ENCODE measurements at regions not wholly inside any gene's neighbourhood (a gene's known extent, or its start where the extent isn't known, plus 50 kb on each side); places are given as distances from the start of the nearest gene placed in this dataset.

GRCh38 chr16:27720731-27721530 is 171.0 kb downstream of the KATNIP start:
- Histone ChIP-seq H3K9me3 (ENCODE audit: severe bottlenecking) (no peaks in the 10 kb centered on the region), H3K4me3 (ENCODE audit: severe bottlenecking) (no peak overlapping the region), H3K27ac (ENCODE audit: poor library complexity, severe bottlenecking) (no peak overlapping the region), H3K36me3 (ENCODE audit: low read depth) (no peaks in the 10 kb centered on the region), H3K4me1 (ENCODE audit: insufficient read depth, poor library complexity, severe bottlenecking) (no peaks in the 10 kb centered on the region), H3K27me3 (ENCODE audit: insufficient read depth, poor library complexity, severe bottlenecking) (no peaks in the 10 kb centered on the region)
- DNase-seq (ENCODE audit: low spot score): no peak
- no peak for TF ChIP-seq CTCF (IDR thresholded peaks at IDR 0.05; ENCODE audit: poor library complexity, severe bottlenecking)
- no peak for ATAC-seq (ENCODE audit: low read depth)

- DNase-seq (ENCODE audit: low spot score) (no peak), ATAC-seq (ENCODE audit: low read depth) (no peak)
- no peak for TF ChIP-seq CTCF (IDR thresholded peaks at IDR 0.05; ENCODE audit: poor library complexity, severe bottlenecking)
- no peak overlapping the region for H3K4me3 ChIP-seq (ENCODE audit: severe bottlenecking)
- H3K4me1 ChIP-seq (ENCODE audit: insufficient read depth, poor library complexity, severe bottlenecking): no peaks in the 10 kb centered on the region
- H3K27ac ChIP-seq (ENCODE audit: poor library complexity, severe bottlenecking): no peak overlapping the region
- H3K27me3 ChIP-seq (ENCODE audit: insufficient read depth, poor library complexity, severe bottlenecking): no peaks in the 10 kb centered on the region
- H3K9me3 ChIP-seq (ENCODE audit: severe bottlenecking): no peaks in the 10 kb centered on the region
- no peaks in the 10 kb centered on the region for H3K36me3 ChIP-seq (ENCODE audit: low read depth)
Observed at GRCh38 chr16:27721531-27722181, 171.7 kb downstream of the KATNIP start.

- ATAC-seq (ENCODE audit: low read depth) (no peak), DNase-seq (ENCODE audit: low spot score) (no peak)
- no peak overlapping the region for H3K4me3 ChIP-seq (ENCODE audit: severe bottlenecking)
- no peaks in the 10 kb centered on the region for H3K27me3 ChIP-seq (ENCODE audit: insufficient read depth, poor library complexity, severe bottlenecking)
- H3K9me3 ChIP-seq (ENCODE audit: severe bottlenecking): no peaks in the 10 kb centered on the region
- TF ChIP-seq CTCF (IDR thresholded peaks at IDR 0.05; ENCODE audit: poor library complexity, severe bottlenecking): no peak
- H3K36me3 ChIP-seq (ENCODE audit: low read depth): no peaks in the 10 kb centered on the region
- H3K4me1 ChIP-seq (ENCODE audit: insufficient read depth, poor library complexity, severe bottlenecking): no peaks in the 10 kb centered on the region
- H3K27ac ChIP-seq (ENCODE audit: poor library complexity, severe bottlenecking): no peak overlapping the region
Observed at GRCh38 chr16:27722207-27722606, 172.3 kb downstream of the KATNIP start.

- no peak for DNase-seq (ENCODE audit: low spot score)
- H3K36me3 ChIP-seq (ENCODE audit: low read depth): no peaks in the 10 kb centered on the region
- H3K4me1 ChIP-seq (ENCODE audit: insufficient read depth, poor library complexity, severe bottlenecking): no peaks in the 10 kb centered on the region
Observed at GRCh38 chr16:27722892-27723450, 173.0 kb downstream of the KATNIP start.

More at GRCh38 chr16:27722892-27723450, 173.0 kb downstream of the KATNIP start:
- Histone ChIP-seq H3K27ac (ENCODE audit: poor library complexity, severe bottlenecking) (no peak overlapping the region), H3K4me3 (ENCODE audit: severe bottlenecking) (no peak overlapping the region), H3K9me3 (ENCODE audit: severe bottlenecking) (no peaks in the 10 kb centered on the region), H3K27me3 (ENCODE audit: insufficient read depth, poor library complexity, severe bottlenecking) (no peaks in the 10 kb centered on the region)
- TF ChIP-seq CTCF (IDR thresholded peaks at IDR 0.05; ENCODE audit: poor library complexity, severe bottlenecking): no peak
- ATAC-seq (ENCODE audit: low read depth): no peak

Measured in RWPE2 (cell line).